Hepatocyte (in vitro differentiated cells): ENCODE measurements at regions not wholly inside any gene's neighbourhood (a gene's known extent, or its start where the extent isn't known, plus 50 kb on each side); places are given as distances from the start of the nearest gene placed in this dataset.

ENCODE experiments used
- DNase-seq: peaks from one replicate; pipeline ENCODE4 v3.0.0-alpha.2; 2016; ENCODE audit warnings: low spot score
- H2AFZ ChIP-seq: fragments of 200-600 bp; sonication (generic); 2 replicates; pipeline ENCODE4 v1.6.0; 2016; ENCODE audit warnings: antibody characterized with exemption, mild to moderate bottlenecking
- H3K27ac ChIP-seq: fragments of 200-600 bp; sonication (generic); 2 replicates; pipeline ENCODE4 v1.5.1; 2016; ENCODE audit warnings: mild to moderate bottlenecking
- H3K27me3 ChIP-seq: fragments of 200-600 bp; sonication (generic); 2 replicates; pipeline ENCODE4 v1.6.1; 2016
- H3K36me3 ChIP-seq: fragments of 200-600 bp; sonication (generic); replicated peaks from 2 replicates; pipeline ENCODE4 v1.5.1; 2016; ENCODE audit warnings: low read depth; ENCODE audit not compliant: insufficient read depth
- H3K4me1 ChIP-seq: fragments of 200-600 bp; sonication (generic); 2 replicates; pipeline ENCODE4 v1.5.1; 2016; ENCODE audit warnings: mild to moderate bottlenecking, moderate library complexity; ENCODE audit not compliant: insufficient read depth
- H3K4me2 ChIP-seq: fragments of 200-600 bp; sonication (generic); 2 replicates; pipeline ENCODE4 v1.6.0; 2016
- H3K4me3 ChIP-seq: fragments of 200-600 bp; sonication (generic); 2 replicates; pipeline ENCODE4 v1.5.1; 2016; ENCODE audit warnings: mild to moderate bottlenecking
- H3K79me2 ChIP-seq: fragments of 200-600 bp; sonication (generic); 2 replicates; pipeline ENCODE4 v1.6.0; 2017; ENCODE audit warnings: mild to moderate bottlenecking
- H3K9me2 ChIP-seq: fragments of 200-600 bp; sonication (generic); replicated peaks from 2 replicates; pipeline ENCODE4 v1.6.0; 2017; ENCODE audit warnings: mild to moderate bottlenecking; ENCODE audit not compliant: insufficient read depth
- H3K9me3 ChIP-seq: fragments of 200-600 bp; sonication (generic); 2 replicates; pipeline ENCODE4 v1.5.1; 2016; ENCODE audit warnings: low read depth, mild to moderate bottlenecking
- H4K20me1 ChIP-seq: fragments of 200-600 bp; sonication (generic); 2 replicates; pipeline ENCODE4 v1.6.0; 2016; ENCODE audit warnings: mild to moderate bottlenecking; ENCODE audit not compliant: insufficient read depth, poor library complexity, severe bottlenecking
- CTCF ChIP-seq: fragments of 200-600 bp; sonication (generic); IDR thresholded peaks from 2 replicates; pipeline ENCODE4 v1.5.1; 2016; ENCODE audit warnings: antibody characterized with exemption, mild to moderate bottlenecking; ENCODE audit not compliant: poor library complexity
- EZH2 ChIP-seq: fragments of 200-600 bp; sonication (generic); IDR thresholded peaks from 2 replicates; pipeline ENCODE4 v1.6.1; 2016; ENCODE audit warnings: antibody characterized with exemption, mild to moderate bottlenecking, borderline replicate concordance
- EZH2phosphoT487 ChIP-seq: fragments of 200-600 bp; sonication (generic); IDR thresholded peaks from one replicate; pipeline ENCODE4 v1.6.1; 2018; ENCODE audit warnings: antibody characterized with exemption, mild to moderate bottlenecking, low read depth, moderate library complexity; ENCODE audit not compliant: unreplicated experiment, severe bottlenecking
- whole genome bisulfite sequencing: methylation state at CpG from one replicate; pipeline ENCODE4 v1.1.6; 2016; ENCODE audit warnings: low lambda C conversion rate; ENCODE audit errors: missing lambda C conversion rate; 5-methylcytosine and 5-hydroxymethylcytosine counted together

- 83% methylated on average over 5 of the region's 5 CpGs for WGBS
Measured at GRCh38 chr4:12778191-12778590, 705.9 kb downstream of the RAB28 start.

GRCh38 chr4:12770351-12770750, 713.8 kb downstream of the RAB28 start:
- 61% methylated on average over 2 of the region's 2 CpGs for WGBS
- no peak for DNase-seq
- Histone ChIP-seq H3K79me2 (no peaks in the 10 kb centered on the region), H2AFZ (no peak overlapping the region), H3K27me3 (no peaks in the 10 kb centered on the region), H3K9me2 (no peaks in the 10 kb centered on the region), H3K27ac (no peak overlapping the region), H3K4me2 (no peak overlapping the region), H3K4me3 (no peak overlapping the region), H3K9me3 (no peaks in the 10 kb centered on the region), H3K4me1 (no peaks in the 10 kb centered on the region), H3K36me3 (no peaks in the 10 kb centered on the region), H4K20me1 (no peaks in the 10 kb centered on the region)
- TF ChIP-seq CTCF (no peak), EZH2 (no peak), EZH2phosphoT487 (no peak)

More at GRCh38 chr4:12778191-12778590, 705.9 kb downstream of the RAB28 start:
- no peak overlapping the region for H3K27ac ChIP-seq
- no peak overlapping the region for H3K4me3 ChIP-seq
- no peaks in the 10 kb centered on the region for H3K9me3 ChIP-seq
- H3K4me1 ChIP-seq = no peaks in the 10 kb centered on the region
- no peak overlapping the region for H3K4me2 ChIP-seq
- no peaks in the 10 kb centered on the region for H3K9me2 ChIP-seq
- no peaks in the 10 kb centered on the region for H3K27me3 ChIP-seq
- TF ChIP-seq EZH2phosphoT487 (no peak), EZH2 (no peak), CTCF (no peak)
- H4K20me1 ChIP-seq = no peaks in the 10 kb centered on the region
- H3K79me2 ChIP-seq = no peaks in the 10 kb centered on the region
- H3K36me3 ChIP-seq = no peaks in the 10 kb centered on the region
- H2AFZ ChIP-seq = no peak overlapping the region
- no peak for DNase-seq

- no peak overlapping the region for H3K4me3 ChIP-seq
- no peaks in the 10 kb centered on the region for H3K9me3 ChIP-seq
- H3K27ac ChIP-seq = no peak overlapping the region
- H3K9me2 ChIP-seq = no peaks in the 10 kb centered on the region
- no peaks in the 10 kb centered on the region for H3K79me2 ChIP-seq
- no peak for DNase-seq
- no peak for TF ChIP-seq EZH2phosphoT487
- no peak for TF ChIP-seq EZH2
- no peak for TF ChIP-seq CTCF
- H3K4me1 ChIP-seq = no peaks in the 10 kb centered on the region
- H3K27me3 ChIP-seq = no peaks in the 10 kb centered on the region
- no peak overlapping the region for H3K4me2 ChIP-seq
- no peaks in the 10 kb centered on the region for H3K36me3 ChIP-seq
- H4K20me1 ChIP-seq = no peaks in the 10 kb centered on the region
- 87% methylated on average over 4 of the region's 4 CpGs for WGBS
- H2AFZ ChIP-seq = no peak overlapping the region
Measured at GRCh38 chr4:12761694-12762093, 722.4 kb downstream of the RAB28 start.

- no peaks in the 10 kb centered on the region for H3K27me3 ChIP-seq
- H3K4me3 ChIP-seq = no peak overlapping the region
- no peak overlapping the region for H3K4me2 ChIP-seq
- WGBS = 88% methylated on average over 5 of the region's 5 CpGs
- H3K27ac ChIP-seq = no peak overlapping the region
- no peak for DNase-seq
- no peaks in the 10 kb centered on the region for H3K4me1 ChIP-seq
- no peaks in the 10 kb centered on the region for H3K36me3 ChIP-seq
- H3K9me2 ChIP-seq = no peaks in the 10 kb centered on the region
- H3K9me3 ChIP-seq = no peaks in the 10 kb centered on the region
- no peak overlapping the region for H2AFZ ChIP-seq
- TF ChIP-seq EZH2phosphoT487 (no peak), EZH2 (no peak), CTCF (no peak)
- H3K79me2 ChIP-seq = no peaks in the 10 kb centered on the region
- no peaks in the 10 kb centered on the region for H4K20me1 ChIP-seq
Measured at GRCh38 chr4:12747154-12747553, 737.0 kb downstream of the RAB28 start.
